GM19463 (cell line): ENCODE measurements at regions not wholly inside any gene's neighbourhood (a gene's known extent, or its start where the extent isn't known, plus 50 kb on each side); places are given as distances from the start of the nearest gene placed in this dataset.

Source experiments
- ATAC-seq: cut with Tn5 transposase; IDR thresholded peaks from one replicate; pipeline ENCODE4 v1.9.1; 2021; ENCODE audit warnings: mild to moderate bottlenecking, moderate library complexity; ENCODE audit not compliant: unreplicated experiment

GRCh38 chr7:18401757-18402156 lies 93.8 kb upstream of the HDAC9 start:
- ATAC-seq: no peak

GRCh38 chr7:18402488-18403183 lies 92.9 kb upstream of the HDAC9 start:
- ATAC-seq: no peak

GRCh38 chr7:18405726-18406125 lies 89.8 kb upstream of the HDAC9 start:
- no peak for ATAC-seq

DNA sequence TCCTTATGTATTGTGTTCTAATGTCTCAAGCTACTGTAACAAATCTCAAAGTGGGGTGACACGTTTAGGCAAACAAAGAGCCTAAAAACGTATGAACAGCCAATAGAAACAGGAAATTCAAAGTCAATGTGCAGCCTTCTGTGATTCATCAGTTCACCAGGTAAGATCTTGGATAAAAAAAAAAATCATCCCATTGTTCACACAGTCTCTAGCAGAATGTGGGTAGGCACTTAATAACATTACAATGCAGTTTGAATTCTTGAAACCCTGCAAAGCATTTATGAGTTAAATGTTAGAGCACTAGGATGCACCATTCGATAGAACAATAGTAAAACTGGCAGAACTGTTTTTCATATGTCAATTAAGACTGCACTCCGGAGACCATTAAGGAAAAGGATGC lies 88.2 kb upstream of the HDAC9 start:
- no peak for ATAC-seq

DNA sequence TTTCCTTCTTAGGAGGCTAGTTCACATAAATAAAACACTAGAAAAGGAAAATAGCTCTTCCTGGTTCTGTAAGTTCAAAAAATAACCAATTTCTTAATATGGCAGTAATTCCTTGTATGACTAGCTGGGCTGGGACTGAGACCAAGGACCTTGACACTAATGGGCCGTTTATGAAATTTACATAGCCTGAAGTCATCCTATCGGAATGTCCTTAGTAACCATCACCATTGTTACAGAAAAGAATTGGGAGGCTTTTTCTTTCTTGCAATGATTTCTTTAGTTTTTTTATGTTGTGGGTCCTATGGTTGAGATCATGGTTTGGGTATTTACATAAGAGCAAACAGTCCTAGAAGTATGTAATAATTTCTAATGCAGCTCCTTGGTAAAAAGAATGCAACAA lies 87.1 kb upstream of the HDAC9 start:
- no peak for ATAC-seq

DNA sequence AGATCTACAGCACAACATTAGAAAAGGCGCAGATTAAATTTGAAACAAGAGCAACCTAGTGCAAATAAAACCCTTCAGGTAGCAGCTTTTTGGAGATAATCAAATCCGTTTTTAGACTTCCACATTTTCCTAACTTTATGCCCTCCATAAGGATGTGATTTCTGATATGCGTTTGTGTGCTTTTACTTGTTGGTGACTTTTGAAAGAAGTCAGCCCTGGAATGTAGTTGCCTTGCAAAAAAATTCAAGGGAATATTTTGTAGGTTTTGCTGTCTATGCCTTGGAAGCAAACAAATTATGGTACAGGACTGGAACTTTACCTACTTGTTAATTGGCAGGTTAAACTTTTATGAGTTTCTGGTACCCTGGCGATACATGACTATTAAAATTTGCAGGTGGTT lies 86.7 kb upstream of the HDAC9 start:
- ATAC-seq: no peak

- ATAC-seq: no peak
These were observed 82.1 kb upstream of the HDAC9 start for GRCh38 chr7:18413447-18413846.

- ATAC-seq: no peak
These were observed 80.7 kb upstream of the HDAC9 start for GRCh38 chr7:18414885-18415284.

DNA sequence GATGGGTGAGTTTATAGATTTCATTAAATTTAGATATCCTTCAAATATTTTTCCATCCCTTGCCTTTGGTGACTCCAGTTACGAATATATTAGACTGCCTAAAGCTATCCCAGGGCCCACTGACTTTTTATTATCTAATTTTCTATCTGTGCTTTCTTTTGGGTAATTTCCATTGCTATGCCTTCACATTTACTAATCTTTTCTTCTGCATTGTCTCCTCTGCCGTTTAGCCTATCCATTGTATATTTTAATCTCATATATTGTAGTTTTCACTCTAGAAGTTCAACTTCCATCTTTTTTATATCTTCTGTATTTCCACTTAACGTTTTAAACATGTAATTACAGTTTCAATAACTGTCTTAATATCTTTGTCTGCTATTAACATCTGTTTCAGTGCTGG lies 78.6 kb upstream of the HDAC9 start:
- ATAC-seq: no peak

DNA sequence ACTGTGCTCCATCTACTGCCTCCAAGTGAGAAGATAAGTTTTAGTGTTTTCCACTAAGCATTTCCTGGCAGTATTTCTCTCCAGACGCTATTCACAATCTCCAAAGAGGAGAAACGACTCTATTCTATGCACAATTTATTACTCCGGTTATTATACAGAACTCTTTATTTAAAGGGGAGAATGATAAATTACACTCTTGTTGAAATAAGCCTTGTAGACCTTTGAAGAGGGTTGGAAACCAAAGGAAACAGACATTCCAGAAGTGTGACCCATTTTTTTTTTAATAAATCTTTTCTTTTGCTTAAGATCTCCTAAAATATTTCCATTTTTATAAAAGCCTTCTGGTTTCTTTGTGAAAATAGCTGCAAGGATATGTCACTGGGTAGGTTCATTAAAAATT lies 76.1 kb upstream of the HDAC9 start:
- ATAC-seq: no peak

DNA sequence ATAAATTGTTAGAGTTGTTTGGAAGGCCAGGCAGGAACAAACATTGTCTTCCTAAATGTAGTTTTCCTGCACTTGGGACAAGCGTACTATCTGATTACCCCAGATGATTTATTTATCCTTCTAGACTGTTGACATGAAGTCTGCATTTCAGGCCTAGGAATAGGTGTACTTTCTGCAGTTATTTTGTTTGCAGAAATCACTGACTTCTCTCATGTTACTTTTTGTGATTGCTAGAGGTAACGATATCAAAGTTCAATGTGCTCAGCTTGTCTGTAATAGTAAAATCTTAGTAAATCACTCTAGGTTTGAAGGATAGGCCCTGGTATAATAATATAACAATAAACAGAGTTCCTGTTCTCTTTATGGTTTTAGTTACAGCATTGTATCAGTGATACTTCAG lies 75.4 kb upstream of the HDAC9 start:
- no peak for ATAC-seq

DNA sequence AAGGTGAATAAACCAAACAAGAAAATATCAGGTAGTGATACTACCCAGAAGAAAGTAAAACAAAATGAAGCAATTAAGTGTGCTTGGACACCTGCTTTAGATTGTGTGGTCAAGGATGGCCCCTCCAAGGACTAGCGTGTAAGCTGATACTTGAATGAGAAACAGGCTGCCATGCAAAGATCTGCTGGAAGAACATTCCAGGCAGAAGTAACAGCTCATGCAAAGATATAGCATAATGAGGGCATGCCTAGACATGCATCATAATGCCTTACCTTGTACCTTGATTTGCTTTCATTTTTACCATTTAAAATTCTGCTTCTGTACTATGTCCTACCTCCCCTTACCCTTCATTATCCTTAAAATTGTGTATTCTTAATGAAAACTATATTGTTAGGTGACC lies 74.8 kb upstream of the HDAC9 start:
- no peak for ATAC-seq

DNA sequence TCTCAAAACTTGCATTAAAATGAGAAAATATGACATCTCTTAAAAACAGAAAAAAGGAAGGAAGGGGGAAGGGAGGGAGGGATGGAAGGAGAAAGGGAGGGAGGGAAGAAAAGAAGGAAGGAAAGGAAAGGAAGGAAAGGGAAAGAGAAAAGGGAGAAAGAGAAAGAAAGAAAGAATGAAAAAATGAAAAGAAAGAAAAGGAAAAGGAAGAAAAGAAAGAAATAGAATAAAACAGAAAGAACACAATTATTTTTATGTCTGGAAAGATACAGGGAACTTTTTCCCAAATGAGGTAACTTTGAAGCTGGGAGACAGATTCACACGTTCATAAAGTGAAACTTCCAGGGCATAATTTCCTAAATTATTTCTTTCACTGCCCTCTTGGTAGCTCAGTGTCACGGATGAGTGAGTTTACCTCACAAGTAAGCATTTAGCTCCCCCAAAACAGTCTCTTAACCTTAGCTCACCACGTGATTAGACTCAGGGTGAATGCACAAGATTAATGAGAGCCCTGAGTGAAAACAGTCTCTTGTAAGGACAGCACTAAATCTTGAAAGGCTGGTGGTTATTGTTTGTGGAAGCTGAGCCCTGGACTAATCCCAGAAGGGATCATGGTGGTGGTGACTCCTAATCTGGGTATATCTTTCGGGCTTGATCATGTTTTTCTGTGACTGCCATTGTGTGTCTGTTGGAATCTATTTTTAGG lies 74.1 kb upstream of the HDAC9 start:
- ATAC-seq: no peak

- no peak for ATAC-seq
These were observed 70.3 kb upstream of the HDAC9 start for GRCh38 chr7:18425227-18425626.

GRCh38 chr7:18425838-18426445 lies 69.6 kb upstream of the HDAC9 start:
- no peak for ATAC-seq

DNA sequence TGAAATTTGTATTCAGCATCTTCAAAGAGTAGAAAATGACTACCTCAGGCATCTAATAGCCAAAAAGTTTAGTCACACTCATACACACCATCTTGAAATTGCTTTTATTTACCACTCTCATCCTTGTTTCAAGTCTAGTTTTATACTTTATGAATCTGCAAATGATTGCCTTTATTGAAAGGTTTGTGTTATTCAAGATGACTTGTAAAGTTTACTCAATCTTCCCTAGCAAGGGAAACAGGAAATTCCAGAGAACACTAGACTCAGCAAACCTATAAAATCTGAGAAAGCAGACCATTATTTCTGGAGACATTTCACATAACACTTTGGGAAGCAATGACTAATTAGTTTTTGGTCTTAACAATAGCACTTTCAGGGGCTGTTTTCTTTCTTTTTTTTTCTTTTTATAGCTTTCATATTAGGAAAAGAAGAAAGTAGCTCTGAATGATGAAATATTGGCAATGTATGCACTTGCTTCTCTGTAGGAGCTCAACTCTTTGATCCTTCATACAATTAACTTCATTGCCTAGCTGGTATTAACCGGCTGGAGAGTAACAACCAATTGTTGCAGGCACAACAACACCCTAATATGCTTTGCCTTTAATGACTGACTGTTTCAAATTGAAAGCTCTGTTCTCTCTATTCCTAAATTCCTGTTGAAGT lies 68.9 kb upstream of the HDAC9 start:
- no peak for ATAC-seq

GRCh38 chr7:18429547-18429946 lies 66.0 kb upstream of the HDAC9 start:
- ATAC-seq: no peak

GRCh38 chr7:18430810-18431209 lies 64.7 kb upstream of the HDAC9 start:
- no peak for ATAC-seq

- ATAC-seq: no peak
These were observed 61.4 kb upstream of the HDAC9 start for GRCh38 chr7:18434171-18434570.

DNA sequence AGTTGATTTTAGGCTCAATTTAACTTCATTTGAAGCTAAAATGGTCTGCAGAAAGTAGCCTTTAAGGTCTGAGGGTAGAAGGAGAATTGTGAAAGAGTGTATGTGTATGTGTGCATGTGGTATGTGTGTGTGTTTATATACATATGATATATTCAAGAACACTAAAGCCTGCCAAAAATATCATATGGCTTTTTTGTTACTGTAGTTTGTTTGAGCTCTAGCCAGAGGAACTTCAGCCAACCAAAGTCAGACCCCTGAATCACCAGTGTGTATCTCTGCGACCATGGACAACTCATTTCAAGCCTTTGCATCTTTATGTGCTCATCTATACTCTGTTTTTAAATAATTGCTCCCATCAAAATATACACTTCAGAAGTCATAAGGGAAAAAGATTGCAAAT lies 58.4 kb upstream of the HDAC9 start:
- ATAC-seq: no peak

DNA sequence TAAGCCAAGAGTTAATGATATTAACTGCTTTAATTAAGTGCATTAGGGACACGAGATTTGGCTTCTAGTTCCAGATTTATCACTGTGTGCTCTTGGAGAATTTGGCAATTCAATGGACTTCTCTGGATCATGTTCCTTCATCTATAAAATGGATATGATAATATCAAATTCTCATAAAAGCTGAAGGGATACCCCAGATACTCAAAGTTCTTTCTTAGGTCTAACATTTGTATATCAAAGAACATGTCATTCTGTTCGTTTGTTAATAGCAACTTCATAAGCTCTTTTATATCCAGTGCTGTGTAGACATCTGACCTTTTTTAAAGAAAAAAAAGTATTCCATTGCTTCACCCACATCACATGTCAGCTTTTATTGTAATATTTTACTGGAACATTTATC lies 54.6 kb upstream of the HDAC9 start:
- no peak for ATAC-seq

DNA sequence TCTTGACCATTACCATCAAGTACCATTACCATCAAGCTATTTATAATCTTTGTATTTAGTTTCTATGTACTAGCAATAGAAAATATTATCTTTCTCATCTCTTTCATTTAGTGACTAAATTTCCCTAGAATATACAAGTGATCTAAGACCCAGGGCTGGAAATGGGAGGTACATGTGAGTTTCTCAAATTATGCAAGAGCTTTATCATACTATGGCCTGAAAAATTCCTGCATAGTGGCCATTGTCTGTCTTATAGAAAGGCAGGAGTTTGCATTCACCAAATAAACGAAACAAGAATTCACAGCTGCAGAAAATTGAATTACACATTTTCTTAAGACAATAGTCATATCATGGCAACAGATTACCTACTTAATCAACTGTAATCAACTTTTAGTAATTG lies 50.7 kb upstream of the HDAC9 start:
- no peak for ATAC-seq
